A549 (cell line): ENCODE measurements at regions not wholly inside any gene's neighbourhood (a gene's known extent, or its start where the extent isn't known, plus 50 kb on each side); places are given as distances from the start of the nearest gene placed in this dataset.

Source experiments
- ATAC-seq, 2 experiments: fragments of 200-7000 bp in 1 of 2; fragments of >200 bp in 1 of 2; cut with Nextera tagmentation in 1 of 2; cut with Tn5 transposase in 1 of 2; 3 replicates each; pipeline versions ENCODE4 v1.8.0 to v1.9.1; 2018 to 2020; ENCODE audit warnings: mild to moderate bottlenecking in 1 of 2, moderate library complexity in 1 of 2
- CTCF ChIA-PET: fragments of 300-600 bp; sonication (Branson Sonifier 250); formaldehyde crosslinking; extraction: SDS; loops from one replicate; lab custom pipeline; 2021; ENCODE audit warnings: antibody characterized with exemption, inconsistent platforms; lab: Yijun Ruan, JAX
- POLR2A ChIA-PET: fragments of 350-600 bp; formaldehyde crosslinking; extraction: SDS; loops from one replicate; lab custom pipeline; 2021; ENCODE audit warnings: antibody characterized with exemption, inconsistent platforms; lab: Yijun Ruan, JAX
- DNase-seq, 2 experiments: peaks; one replicate each; pipeline versions ENCODE4 v3.0.0 to v3.0.0-alpha.2; 2011 to 2016; ENCODE audit warnings: low read depth in 1 of 2, low spot score in 1 of 2
- FAIRE-seq: peaks from 2 replicates; lab custom pipeline; 2011; peaks lifted over from hg19 to GRCh38; lab: Jason Lieb, UNC
- H3K27ac ChIP-seq, 2 experiments: fragments of >200 bp; sonication (Bioruptor Twin); formaldehyde crosslinking; 3 replicates each; pipeline ENCODE4 v1.5.1; 2016 to 2017
- H3K4me1 ChIP-seq: fragments of >200 bp; sonication (Bioruptor Twin); formaldehyde crosslinking; 3 replicates; pipeline ENCODE4 v1.6.1; 2016
- H3K4me2 ChIP-seq: fragments of >200 bp; sonication (Bioruptor Twin); formaldehyde crosslinking; 3 replicates; pipeline ENCODE4 v1.6.1; 2016
- H3K4me3 ChIP-seq: fragments of >200 bp; sonication (Bioruptor Twin); formaldehyde crosslinking; 3 replicates; pipeline ENCODE4 v1.5.1; 2016
- H3K9me3 ChIP-seq: fragments of >200 bp; sonication (Bioruptor Twin); formaldehyde crosslinking; 3 replicates; pipeline ENCODE4 v1.6.1; 2016
- BHLHE40 ChIP-seq: IDR thresholded peaks from 2 replicates; pipeline ENCODE4 v1.6.1; 2012; ENCODE audit warnings: low read depth, low read length, inconsistent platforms
- CBX8 ChIP-seq: fragments of 200-600 bp; sonication (generic); IDR thresholded peaks from 2 replicates; pipeline ENCODE4 v1.6.1; 2016
- CEBPB ChIP-seq, 2 experiments: fragments of >200 bp in 1 of 2; sonication (Bioruptor Twin) in 1 of 2; formaldehyde crosslinking in 1 of 2; IDR thresholded peaks; 2 replicates each; pipeline ENCODE4 v1.6.1; 2012 to 2016
- CHD2 ChIP-seq: fragments of 150-350 bp; IDR thresholded peaks from 2 replicates; pipeline ENCODE4 v1.6.1; 2014; ENCODE audit warnings: low read length; ENCODE audit not compliant: partially characterized antibody
- CHD4 ChIP-seq: fragments of 200-600 bp; sonication (generic); IDR thresholded peaks from 2 replicates; pipeline ENCODE4 v1.6.1; 2016; ENCODE audit warnings: antibody characterized with exemption, mild to moderate bottlenecking, borderline replicate concordance
- EHF ChIP-seq: fragments of 250-450 bp; sonication (Bioruptor Pico); IDR thresholded peaks from 2 replicates; pipeline ENCODE4 v1.5.0; 2020; ENCODE audit warnings: mild to moderate bottlenecking
- ESRRA ChIP-seq: fragments of 150-350 bp; IDR thresholded peaks from 2 replicates; pipeline ENCODE4 v1.6.1; 2014; ENCODE audit warnings: mild to moderate bottlenecking, low read length, borderline replicate concordance
- FOSL2 ChIP-seq, 2 experiments: fragments of 450-650 bp in 1 of 2; fragments of >200 bp in 1 of 2; sonication (Bioruptor Twin) in 1 of 2; formaldehyde crosslinking; IDR thresholded peaks; 2 replicates each; pipeline versions ENCODE4 v1.5.0 to v1.6.1; 2016 to 2020; ENCODE audit warnings: mild to moderate bottlenecking in 1 of 2, moderate library complexity in 1 of 2
- FOXS1 ChIP-seq: fragments of 250-450 bp; sonication (Bioruptor Pico); IDR thresholded peaks from 2 replicates; pipeline ENCODE4 v1.5.0; 2020; ENCODE audit warnings: mild to moderate bottlenecking, moderate library complexity
- HDAC2 ChIP-seq: fragments of 200-600 bp; sonication (generic); IDR thresholded peaks from 2 replicates; pipeline ENCODE4 v1.6.1; 2016
- HES2 ChIP-seq: fragments of >200 bp; sonication (Bioruptor Twin); formaldehyde crosslinking; IDR thresholded peaks from 2 replicates; pipeline ENCODE4 v1.6.1; 2016
- HOXA7 ChIP-seq: fragments of 250-450 bp; sonication (Bioruptor Pico); IDR thresholded peaks from 2 replicates; pipeline ENCODE4 v1.5.0; 2020; ENCODE audit warnings: mild to moderate bottlenecking, moderate library complexity
- HOXB5 ChIP-seq: fragments of 250-450 bp; sonication (Bioruptor Pico); IDR thresholded peaks from 2 replicates; pipeline ENCODE4 v1.5.0; 2020; ENCODE audit warnings: mild to moderate bottlenecking, moderate library complexity
- KDM5A ChIP-seq: fragments of 200-600 bp; sonication (generic); IDR thresholded peaks from 2 replicates; pipeline ENCODE4 v1.6.1; 2016; ENCODE audit warnings: antibody characterized with exemption, mild to moderate bottlenecking
- MYC ChIP-seq: IDR thresholded peaks from 2 replicates; pipeline ENCODE4 v1.6.1; 2012; ENCODE audit warnings: mild to moderate bottlenecking, inconsistent platforms, low read length, improper control_type of control experiment, borderline replicate concordance
- NFE2L2 ChIP-seq: fragments of 150-350 bp; conservative IDR thresholded peaks from 2 replicates; pipeline ENCODE4 v1.6.1; 2014; ENCODE audit warnings: low read length
- NPAS2 ChIP-seq: fragments of 250-450 bp; sonication (Bioruptor Pico); IDR thresholded peaks from 2 replicates; pipeline ENCODE4 v1.8.0; 2022; ENCODE audit warnings: mild to moderate bottlenecking, moderate library complexity, borderline replicate concordance
- NR3C1 ChIP-seq: fragments of >200 bp; sonication (Bioruptor Twin); formaldehyde crosslinking; IDR thresholded peaks from 3 replicates; pipeline ENCODE4 v1.6.1; 2017
- POLR2AphosphoS2 ChIP-seq: conservative IDR thresholded peaks from 2 replicates; pipeline ENCODE4 v1.6.1; 2012; ENCODE audit warnings: low read length, improper control_type of control experiment, inconsistent platforms
- RFX5 ChIP-seq: fragments of 450-650 bp; IDR thresholded peaks from 2 replicates; pipeline ENCODE4 v1.7.1; 2014; ENCODE audit warnings: antibody characterized with exemption, mild to moderate bottlenecking, moderate library complexity
- RNF2 ChIP-seq: fragments of 200-600 bp; sonication (generic); IDR thresholded peaks from 2 replicates; pipeline ENCODE4 v1.6.1; 2016; ENCODE audit warnings: low read depth, mild to moderate bottlenecking, antibody characterized with exemption, moderate library complexity, borderline replicate concordance
- SREBF2 ChIP-seq: fragments of 450-650 bp; IDR thresholded peaks from 2 replicates; pipeline ENCODE4 v1.6.1; 2014; ENCODE audit warnings: mild to moderate bottlenecking, moderate library complexity
- ZC3H11A ChIP-seq: fragments of 450-650 bp; IDR thresholded peaks from 2 replicates; pipeline ENCODE4 v1.6.1; 2014; ENCODE audit warnings: antibody characterized with exemption, mild to moderate bottlenecking
- ZNF302 ChIP-seq: fragments of 250-450 bp; sonication (Bioruptor Pico); IDR thresholded peaks from 2 replicates; pipeline ENCODE4 v1.9.0; 2021; ENCODE audit warnings: inconsistent platforms, mild to moderate bottlenecking, moderate library complexity
- ZSCAN20 ChIP-seq: fragments of 250-450 bp; sonication (Bioruptor Pico); IDR thresholded peaks from 2 replicates; pipeline ENCODE4 v1.8.0; 2022; ENCODE audit warnings: mild to moderate bottlenecking, moderate library complexity
- WGBS: methylation state at CpG from one replicate; pipeline ENCODE4 v1.1.6; 2017; ENCODE audit errors: missing lambda C conversion rate; 5-methylcytosine and 5-hydroxymethylcytosine counted together
- TF ChIP-seq, protein P1 (sequence below): fragments of 450-650 bp; IDR thresholded peaks from 2 replicates; pipeline ENCODE4 v1.6.1; 2014; ENCODE audit warnings: antibody characterized with exemption
- TF ChIP-seq, protein P2 (sequence below): fragments of >200 bp; sonication (Bioruptor Twin); formaldehyde crosslinking; IDR thresholded peaks from 3 replicates; pipeline ENCODE4 v1.6.1; 2016
- TF ChIP-seq, protein P3 (sequence below): fragments of >200 bp; sonication (Bioruptor Twin); formaldehyde crosslinking; IDR thresholded peaks from 3 replicates; pipeline ENCODE4 v1.5.1; 2016

- ATAC-seq (no peak), FAIRE-seq (no peak), DNase-seq (no peak)
- Histone ChIP-seq H3K4me3 (no peak overlapping the region), H3K27ac (no peak overlapping the region), H3K9me3 (no peaks in the 10 kb centered on the region), H3K4me2 (no peak overlapping the region), H3K4me1 (no peaks in the 10 kb centered on the region)
- POLR2A ChIA-PET: no interaction called here
- TF ChIP-seq NPAS2 (CRISPR knock-in tag): no peak
- no peak for TF ChIP-seq RNF2
- no peak for TF ChIP-seq CHD2
- TF ChIP-seq BHLHE40: no peak
- 53% methylated on average over 4 of the region's 4 CpGs for WGBS
- CTCF ChIA-PET: interaction anchor here (0.7 to 0.9 kb wide), 2 partner anchors 25 to 83 kb away, joined by 3 to 4 read pairs; no protein-coding TSS in a partner anchor
Observed at GRCh38 chr10:71125749-71126107, 86.6 kb upstream of the UNC5B start.

GRCh38 chr10:71126432-71126831 lies 85.9 kb upstream of the UNC5B start:
- Histone ChIP-seq H3K27ac (no peak overlapping the region), H3K9me3 (no peaks in the 10 kb centered on the region), H3K4me2 (no peak overlapping the region), H3K4me3 (no peak overlapping the region), H3K4me1 (no peaks in the 10 kb centered on the region)
- ChIA-PET POLR2A (no interaction called here), CTCF (interaction anchor here (1.1 kb wide), 1 partner anchor 12 kb away, joined by 4 read pairs; no protein-coding TSS in a partner anchor)
- TF ChIP-seq, protein P1, sequence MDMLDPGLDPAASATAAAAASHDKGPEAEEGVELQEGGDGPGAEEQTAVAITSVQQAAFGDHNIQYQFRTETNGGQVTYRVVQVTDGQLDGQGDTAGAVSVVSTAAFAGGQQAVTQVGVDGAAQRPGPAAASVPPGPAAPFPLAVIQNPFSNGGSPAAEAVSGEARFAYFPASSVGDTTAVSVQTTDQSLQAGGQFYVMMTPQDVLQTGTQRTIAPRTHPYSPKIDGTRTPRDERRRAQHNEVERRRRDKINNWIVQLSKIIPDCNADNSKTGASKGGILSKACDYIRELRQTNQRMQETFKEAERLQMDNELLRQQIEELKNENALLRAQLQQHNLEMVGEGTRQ: no peak
- TF ChIP-seq MYC (no peak), ZNF302 (CRISPR knock-in tag) (no peak), HOXA7 (CRISPR knock-in tag) (no peak), FOSL2 (IDR thresholded peaks at IDR 0.05) (no peak), FOSL2 (CRISPR knock-in tag; IDR thresholded peaks at IDR 0.05) (no peak), CHD4 (no peak), NR3C1 (no peak), HDAC2 (no peak), POLR2AphosphoS2 (no peak), NFE2L2 (no peak), CEBPB (IDR thresholded peaks at IDR 0.05) (no peak), RFX5 (no peak)
- TF ChIP-seq, protein P2, sequence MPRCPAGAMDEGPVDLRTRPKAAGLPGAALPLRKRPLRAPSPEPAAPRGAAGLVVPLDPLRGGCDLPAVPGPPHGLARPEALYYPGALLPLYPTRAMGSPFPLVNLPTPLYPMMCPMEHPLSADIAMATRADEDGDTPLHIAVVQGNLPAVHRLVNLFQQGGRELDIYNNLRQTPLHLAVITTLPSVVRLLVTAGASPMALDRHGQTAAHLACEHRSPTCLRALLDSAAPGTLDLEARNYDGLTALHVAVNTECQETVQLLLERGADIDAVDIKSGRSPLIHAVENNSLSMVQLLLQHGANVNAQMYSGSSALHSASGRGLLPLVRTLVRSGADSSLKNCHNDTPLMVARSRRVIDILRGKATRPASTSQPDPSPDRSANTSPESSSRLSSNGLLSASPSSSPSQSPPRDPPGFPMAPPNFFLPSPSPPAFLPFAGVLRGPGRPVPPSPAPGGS: no peak
- TF ChIP-seq, protein P3, sequence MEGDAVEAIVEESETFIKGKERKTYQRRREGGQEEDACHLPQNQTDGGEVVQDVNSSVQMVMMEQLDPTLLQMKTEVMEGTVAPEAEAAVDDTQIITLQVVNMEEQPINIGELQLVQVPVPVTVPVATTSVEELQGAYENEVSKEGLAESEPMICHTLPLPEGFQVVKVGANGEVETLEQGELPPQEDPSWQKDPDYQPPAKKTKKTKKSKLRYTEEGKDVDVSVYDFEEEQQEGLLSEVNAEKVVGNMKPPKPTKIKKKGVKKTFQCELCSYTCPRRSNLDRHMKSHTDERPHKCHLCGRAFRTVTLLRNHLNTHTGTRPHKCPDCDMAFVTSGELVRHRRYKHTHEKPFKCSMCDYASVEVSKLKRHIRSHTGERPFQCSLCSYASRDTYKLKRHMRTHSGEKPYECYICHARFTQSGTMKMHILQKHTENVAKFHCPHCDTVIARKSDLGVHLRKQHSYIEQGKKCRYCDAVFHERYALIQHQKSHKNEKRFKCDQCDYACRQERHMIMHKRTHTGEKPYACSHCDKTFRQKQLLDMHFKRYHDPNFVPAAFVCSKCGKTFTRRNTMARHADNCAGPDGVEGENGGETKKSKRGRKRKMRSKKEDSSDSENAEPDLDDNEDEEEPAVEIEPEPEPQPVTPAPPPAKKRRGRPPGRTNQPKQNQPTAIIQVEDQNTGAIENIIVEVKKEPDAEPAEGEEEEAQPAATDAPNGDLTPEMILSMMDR: no peak
- DNase-seq (no peak), ATAC-seq (no peak), FAIRE-seq (no peak)
- WGBS: 27% methylated on average over 7 of the region's 7 CpGs

GRCh38 chr10:71127104-71127503 lies 85.3 kb upstream of the UNC5B start:
- no peaks in the 10 kb centered on the region for H3K9me3 ChIP-seq
- H3K4me3 ChIP-seq: no peak overlapping the region
- CTCF ChIA-PET: interaction anchor here (1.1 kb wide), 1 partner anchor 13 kb away, joined by 4 read pairs; no protein-coding TSS in a partner anchor
- no peaks in the 10 kb centered on the region for H3K4me1 ChIP-seq
- ATAC-seq (no peak), DNase-seq (no peak), FAIRE-seq (no peak)
- H3K4me2 ChIP-seq: no peak overlapping the region
- POLR2A ChIA-PET: no interaction called here
- no peak overlapping the region for H3K27ac ChIP-seq
- 63% methylated on average over 5 of the region's 5 CpGs for WGBS
- no peak for TF ChIP-seq ZSCAN20 (CRISPR knock-in tag)
- TF ChIP-seq SREBF2: no peak
- no peak for TF ChIP-seq HOXB5
- TF ChIP-seq ESRRA: no peak
- TF ChIP-seq EHF: no peak
- no peak for TF ChIP-seq HES2
- no peak for TF ChIP-seq MYC
- TF ChIP-seq NPAS2 (CRISPR knock-in tag): no peak
- TF ChIP-seq KDM5A: no peak
- TF ChIP-seq CBX8: no peak
- no peak for TF ChIP-seq RNF2
- TF ChIP-seq ZC3H11A: no peak
- TF ChIP-seq FOXS1 (CRISPR knock-in tag): no peak
